ENCODE measurements at regions not wholly inside any gene's neighbourhood (a gene's known extent, or its start where the extent isn't known, plus 50 kb on each side); places are given as distances from the start of the nearest gene placed in this dataset.
"Not testable (repeated sequence)": the region's sequence is repeated elsewhere in the genome, so short reads cannot be mapped to it uniquely, and the experiment has no call there.

DNA sequence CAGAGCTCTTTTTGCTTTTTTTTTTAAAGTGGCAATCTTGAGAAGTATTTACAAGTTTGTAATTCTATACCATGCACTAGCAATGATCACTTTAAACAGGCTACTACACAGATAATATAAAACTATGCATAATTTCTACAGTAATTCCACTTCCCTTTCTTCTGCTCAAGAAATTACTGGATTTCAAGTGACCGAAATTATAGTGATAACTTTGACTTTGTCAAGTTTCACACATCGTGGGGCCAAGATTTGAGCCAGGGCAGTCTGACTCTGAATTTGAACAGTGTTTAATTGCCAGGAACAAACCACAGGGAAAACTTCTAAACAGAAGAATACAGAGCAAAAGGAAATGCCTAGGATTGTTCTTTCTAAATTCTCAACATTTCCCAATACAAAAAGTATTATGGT is 288.3 kb upstream of the MKLN1 start:
- peaks cover 97% of the 10 kb centered on the region for H3K79me2 ChIP-seq (ENCODE audit: insufficient read depth, low read length)
- no peak overlapping the region for H3K4me3 ChIP-seq (ENCODE audit: low read depth in 1 of 2, low read length in 2 of 2)

DNA sequence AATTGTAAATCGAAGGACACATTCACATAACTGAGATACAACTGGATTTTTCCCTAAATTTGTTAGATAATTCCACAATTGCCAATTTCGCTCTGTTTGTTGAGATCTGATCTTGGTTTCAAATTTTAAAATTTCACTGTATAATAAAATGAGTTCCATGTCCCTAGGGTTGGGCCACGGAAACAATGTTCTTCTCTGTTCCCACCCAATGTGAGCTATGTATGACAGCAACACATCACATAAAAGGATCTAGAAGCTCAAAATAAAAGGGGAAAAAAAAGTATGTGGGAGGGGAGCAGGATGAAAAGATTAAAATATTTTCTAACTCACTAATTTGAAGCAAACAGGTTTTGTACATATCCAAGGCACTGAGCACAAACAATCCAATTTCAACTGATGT is 287.8 kb upstream of the MKLN1 start:
- H3K4me2 ChIP-seq (ENCODE audit: insufficient read depth, low read length): 0 out of 2 replicates have a peak overlapping the region, but pooled peaks have one; percentile 31

More for the DNA sequence above, 288.3 kb upstream of the MKLN1 start:
- DNase-seq (no peak), ATAC-seq (ENCODE audit: insufficient read depth, low read depth) (no peak)
- Histone ChIP-seq H3K36me3 (ENCODE audit: insufficient read depth, low read length) (peaks cover 5% of the 10 kb centered on the region; the same call in 1 of the 2 replicates), H3K9ac (ENCODE audit: low read depth, low read length) (no peak overlapping the region), H4K20me1 (ENCODE audit: insufficient read depth, low read length) (peaks cover 9% of the 10 kb centered on the region), H3K4me2 (ENCODE audit: insufficient read depth, low read length) (no peak overlapping the region), H3K27me3 (ENCODE audit: insufficient read depth, low read length, poor library complexity) (no peaks in the 10 kb centered on the region), H3K4me1 (ENCODE audit: insufficient read depth, low read length) (peaks cover 44% of the 10 kb centered on the region), H3K9me3 (ENCODE audit: insufficient read depth, low read length, severe bottlenecking) (no peaks in the 10 kb centered on the region), H2AFZ (ENCODE audit: low read depth, low read length) (no peak overlapping the region), H3K27ac (ENCODE audit: low read length) (peak overlapping the region; percentile 33)
- TF ChIP-seq, protein P1, sequence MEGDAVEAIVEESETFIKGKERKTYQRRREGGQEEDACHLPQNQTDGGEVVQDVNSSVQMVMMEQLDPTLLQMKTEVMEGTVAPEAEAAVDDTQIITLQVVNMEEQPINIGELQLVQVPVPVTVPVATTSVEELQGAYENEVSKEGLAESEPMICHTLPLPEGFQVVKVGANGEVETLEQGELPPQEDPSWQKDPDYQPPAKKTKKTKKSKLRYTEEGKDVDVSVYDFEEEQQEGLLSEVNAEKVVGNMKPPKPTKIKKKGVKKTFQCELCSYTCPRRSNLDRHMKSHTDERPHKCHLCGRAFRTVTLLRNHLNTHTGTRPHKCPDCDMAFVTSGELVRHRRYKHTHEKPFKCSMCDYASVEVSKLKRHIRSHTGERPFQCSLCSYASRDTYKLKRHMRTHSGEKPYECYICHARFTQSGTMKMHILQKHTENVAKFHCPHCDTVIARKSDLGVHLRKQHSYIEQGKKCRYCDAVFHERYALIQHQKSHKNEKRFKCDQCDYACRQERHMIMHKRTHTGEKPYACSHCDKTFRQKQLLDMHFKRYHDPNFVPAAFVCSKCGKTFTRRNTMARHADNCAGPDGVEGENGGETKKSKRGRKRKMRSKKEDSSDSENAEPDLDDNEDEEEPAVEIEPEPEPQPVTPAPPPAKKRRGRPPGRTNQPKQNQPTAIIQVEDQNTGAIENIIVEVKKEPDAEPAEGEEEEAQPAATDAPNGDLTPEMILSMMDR (IDR thresholded peaks at IDR 0.05; ENCODE audit: borderline replicate concordance, extremely low read depth, low read length, poor library complexity, severe bottlenecking): no peak
- TF ChIP-seq EZH2 (IDR thresholded peaks at IDR 0.05; ENCODE audit: borderline replicate concordance, low read depth, low read length, severe bottlenecking): no peak

DNA sequence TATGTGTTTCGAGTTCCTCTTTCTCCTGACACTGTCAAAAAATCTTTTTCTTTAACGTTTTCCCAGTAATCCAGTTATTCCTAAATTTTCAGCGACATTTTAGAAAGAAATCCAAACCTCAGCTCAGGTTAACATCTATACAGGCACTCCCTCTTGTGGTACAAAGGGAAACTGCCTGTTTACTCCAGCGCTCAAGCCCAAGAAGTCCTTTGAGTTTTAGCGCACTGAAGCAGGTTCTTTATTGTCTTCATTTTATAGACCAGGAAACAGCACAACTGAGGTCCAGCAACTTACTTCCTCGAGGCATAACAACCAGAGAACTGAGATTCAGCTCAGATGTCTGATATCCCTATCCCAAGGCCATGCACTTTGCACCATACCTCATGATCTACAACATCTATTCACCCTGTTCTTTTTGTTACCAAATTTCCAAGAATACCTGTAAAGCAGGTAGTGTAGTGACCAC is 287.2 kb upstream of the MKLN1 start:
- TF ChIP-seq, protein P1 (IDR thresholded peaks at IDR 0.05; ENCODE audit: borderline replicate concordance, extremely low read depth, low read length, poor library complexity, severe bottlenecking): peak; percentile 96
- no peak for TF ChIP-seq EZH2 (IDR thresholded peaks at IDR 0.05; ENCODE audit: borderline replicate concordance, low read depth, low read length, severe bottlenecking)
- Histone ChIP-seq H3K27ac (ENCODE audit: low read length) (peak overlapping the region; percentile 53), H3K9ac (ENCODE audit: low read depth, low read length) (no peak overlapping the region), H3K36me3 (ENCODE audit: insufficient read depth, low read length) (peaks cover 5% of the 10 kb centered on the region; the same call in 1 of the 2 replicates), H4K20me1 (ENCODE audit: insufficient read depth, low read length) (peaks cover 13% of the 10 kb centered on the region), H3K4me1 (ENCODE audit: insufficient read depth, low read length) (peaks cover 37% of the 10 kb centered on the region), H3K4me2 (ENCODE audit: insufficient read depth, low read length) (peak overlapping the region; percentile 31; the same call in 1 of the 2 replicates), H2AFZ (ENCODE audit: low read depth, low read length) (no peak overlapping the region), H3K4me3 (ENCODE audit: low read depth in 1 of 2, low read length in 2 of 2) (no peak overlapping the region), H3K9me3 (ENCODE audit: insufficient read depth, low read length, severe bottlenecking) (no peaks in the 10 kb centered on the region), H3K79me2 (ENCODE audit: insufficient read depth, low read length) (peaks cover 97% of the 10 kb centered on the region), H3K27me3 (ENCODE audit: insufficient read depth, low read length, poor library complexity) (no peaks in the 10 kb centered on the region)
- ATAC-seq (ENCODE audit: insufficient read depth, low read depth) (peak; percentile 88), DNase-seq (peak; percentile 67)

More for the DNA sequence above, 287.8 kb upstream of the MKLN1 start:
- Histone ChIP-seq H3K27ac (ENCODE audit: low read length) (0 out of 2 replicates have a peak overlapping the region, but pooled peaks have one; percentile 18), H3K9me3 (ENCODE audit: insufficient read depth, low read length, severe bottlenecking) (no peaks in the 10 kb centered on the region), H3K36me3 (ENCODE audit: insufficient read depth, low read length) (peaks cover 5% of the 10 kb centered on the region; the same call in 1 of the 2 replicates), H3K27me3 (ENCODE audit: insufficient read depth, low read length, poor library complexity) (no peaks in the 10 kb centered on the region), H3K4me3 (ENCODE audit: low read depth in 1 of 2, low read length in 2 of 2) (no peak overlapping the region), H4K20me1 (ENCODE audit: insufficient read depth, low read length) (peaks cover 12% of the 10 kb centered on the region), H3K9ac (ENCODE audit: low read depth, low read length) (no peak overlapping the region), H3K79me2 (ENCODE audit: insufficient read depth, low read length) (peaks cover 97% of the 10 kb centered on the region), H2AFZ (ENCODE audit: low read depth, low read length) (no peak overlapping the region), H3K4me1 (ENCODE audit: insufficient read depth, low read length) (peaks cover 42% of the 10 kb centered on the region)
- DNase-seq (no peak), ATAC-seq (ENCODE audit: insufficient read depth, low read depth) (no peak)
- TF ChIP-seq, protein P1 (IDR thresholded peaks at IDR 0.05; ENCODE audit: borderline replicate concordance, extremely low read depth, low read length, poor library complexity, severe bottlenecking): no peak
- TF ChIP-seq EZH2 (IDR thresholded peaks at IDR 0.05; ENCODE audit: borderline replicate concordance, low read depth, low read length, severe bottlenecking): no peak

DNA sequence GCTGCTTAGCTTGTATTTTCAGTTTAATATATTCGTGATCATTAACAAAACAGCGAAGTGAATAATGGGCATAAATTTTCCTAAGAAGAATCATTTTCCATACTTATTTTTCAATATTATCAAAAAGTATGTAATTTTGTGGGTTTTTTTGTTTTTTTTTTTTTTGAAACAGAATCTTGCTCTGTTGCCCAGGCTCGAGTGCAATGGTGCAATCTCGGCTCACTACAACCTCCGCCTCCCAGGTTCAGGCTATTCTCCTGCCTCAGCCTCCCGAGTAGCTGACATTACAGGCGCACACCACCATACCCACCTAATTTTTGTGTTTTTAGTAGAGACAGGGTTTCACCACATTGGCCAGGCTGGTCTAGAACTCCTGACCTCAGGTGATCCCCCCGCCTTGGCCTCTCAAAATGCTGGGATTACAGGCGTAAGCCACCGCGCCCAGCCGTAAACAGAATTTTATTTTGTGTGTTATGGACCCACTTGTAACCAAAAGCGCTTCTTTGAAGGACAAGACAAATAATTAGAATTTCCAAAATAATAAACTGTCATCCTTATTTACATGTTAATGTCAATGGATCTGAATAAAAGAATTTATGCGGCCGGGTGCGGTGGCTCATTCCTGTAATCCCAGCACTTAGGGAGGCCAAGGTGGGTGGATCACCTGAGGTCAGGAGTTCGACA is 286.5 kb upstream of the MKLN1 start:
- ATAC-seq (ENCODE audit: insufficient read depth, low read depth); H3K9ac ChIP-seq (ENCODE audit: low read depth, low read length); H3K27me3 ChIP-seq (ENCODE audit: insufficient read depth, low read length, poor library complexity); H3K4me3 ChIP-seq (ENCODE audit: low read depth in 1 of 2, low read length in 2 of 2); H3K9me3 ChIP-seq (ENCODE audit: insufficient read depth, low read length, severe bottlenecking); H3K36me3 ChIP-seq (ENCODE audit: insufficient read depth, low read length); H2AFZ ChIP-seq (ENCODE audit: low read depth, low read length); DNase-seq: not testable (repeated sequence)
- H3K79me2 ChIP-seq (ENCODE audit: insufficient read depth, low read length): peaks cover 100% of the 10 kb centered on the region
- peaks cover 33% of the 10 kb centered on the region for H3K4me1 ChIP-seq (ENCODE audit: insufficient read depth, low read length)
- peak overlapping the region; percentile 53 for H3K27ac ChIP-seq (ENCODE audit: low read length)
- H3K4me2 ChIP-seq (ENCODE audit: insufficient read depth, low read length): peak overlapping the region; percentile 31; the same call in 1 of the 2 replicates
- peaks cover 13% of the 10 kb centered on the region for H4K20me1 ChIP-seq (ENCODE audit: insufficient read depth, low read length)
